Skeletal muscle tissue (tissue), 3 donors: ENCODE measurements at regions not wholly inside any gene's neighbourhood (a gene's known extent, or its start where the extent isn't known, plus 50 kb on each side); places are given as distances from the start of the nearest gene placed in this dataset.
"Not testable (repeated sequence)": the region's sequence is repeated elsewhere in the genome, so short reads cannot be mapped to it uniquely, and the experiment has no call there.

Experiments used
- H3K27ac ChIP-seq: one replicate; pipeline ENCODE4 v1.7.0; 2013; ENCODE audit warnings: mild to moderate bottlenecking, low read depth, low read length, inconsistent platforms
- H3K27me3 ChIP-seq, 3 donors: one replicate each; pipeline ENCODE4 v1.7.0; 2013; ENCODE audit warnings: low read length in 3 of 3; ENCODE audit not compliant: control insufficient read depth in 3 of 3, insufficient read depth in 3 of 3
- H3K36me3 ChIP-seq, 3 donors: one replicate each; pipeline ENCODE4 v1.7.0; 2013; ENCODE audit warnings: low read length in 3 of 3; ENCODE audit not compliant: control insufficient read depth in 3 of 3, insufficient read depth in 3 of 3
- H3K4me1 ChIP-seq, 3 donors: one replicate each; pipeline ENCODE4 v1.7.0; 2013; ENCODE audit warnings: low read length in 3 of 3, mild to moderate bottlenecking in 3 of 3; ENCODE audit not compliant: control insufficient read depth in 3 of 3, insufficient read depth in 3 of 3
- H3K4me3 ChIP-seq, 3 donors: one replicate each; pipeline ENCODE4 v1.7.0; 2013; ENCODE audit warnings: low read length in 3 of 3
- H3K9ac ChIP-seq, 3 donors: one replicate each; pipeline ENCODE4 v1.7.0; 2013; ENCODE audit warnings: low read length in 3 of 3, mild to moderate bottlenecking in 3 of 3, moderate library complexity in 2 of 3, low read depth in 1 of 3
- H3K9me3 ChIP-seq, 3 donors: one replicate each; pipeline ENCODE4 v1.7.0; 2013; ENCODE audit warnings: low read length in 3 of 3; ENCODE audit not compliant: control insufficient read depth in 3 of 3
- donor health status: Osteomylitis.

GRCh38 chr13:80160110-80160509 lies 180.8 kb downstream of the SPRY2 start:
- no peaks in the 10 kb centered on the region for H3K9me3 ChIP-seq
- no peak overlapping the region for H3K27ac ChIP-seq
- no peaks in the 10 kb centered on the region for H3K27me3 ChIP-seq
- H3K9ac ChIP-seq = no peak overlapping the region
- no peak overlapping the region for H3K4me3 ChIP-seq
- H3K36me3 ChIP-seq = no peaks in the 10 kb centered on the region
- no peaks in the 10 kb centered on the region for H3K4me1 ChIP-seq

DNA sequence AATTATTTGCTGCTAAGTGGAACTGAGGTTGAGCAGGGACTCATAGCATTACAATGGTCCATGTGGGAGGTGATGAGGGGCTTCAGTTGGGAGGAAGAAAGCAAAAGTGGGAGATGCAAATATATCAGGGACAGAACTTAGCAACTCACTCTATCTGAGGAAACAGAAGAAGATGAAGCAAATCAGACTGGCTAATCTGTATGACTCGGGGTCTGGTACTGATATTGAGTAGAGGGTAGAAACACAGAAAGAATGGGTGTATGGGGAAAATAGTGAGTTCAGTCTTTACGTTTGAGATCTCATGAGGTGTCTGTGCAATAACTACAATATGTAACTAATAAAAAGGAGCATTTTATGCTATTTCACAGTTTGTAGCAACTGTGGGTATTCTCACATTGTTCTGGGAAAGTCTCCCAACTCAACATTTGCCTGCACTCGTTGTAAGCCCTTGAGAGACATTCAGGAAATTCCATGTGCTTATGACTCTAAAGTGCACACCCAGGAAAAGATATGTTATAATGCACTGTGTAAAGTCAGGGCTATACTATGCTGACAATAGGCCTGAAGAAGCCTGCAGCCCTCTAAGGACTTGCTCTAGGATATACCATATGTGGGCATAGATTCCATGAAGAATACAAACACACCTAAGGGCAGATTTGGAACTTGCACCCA lies 183.5 kb downstream of the SPRY2 start:
- H3K36me3 ChIP-seq = no peaks in the 10 kb centered on the region
- H3K9ac ChIP-seq = no peak overlapping the region
- no peak overlapping the region for H3K27ac ChIP-seq
- no peaks in the 10 kb centered on the region for H3K27me3 ChIP-seq
- H3K4me1 ChIP-seq = no peaks in the 10 kb centered on the region
- H3K4me3 ChIP-seq = no peak overlapping the region
- no peaks in the 10 kb centered on the region for H3K9me3 ChIP-seq

DNA sequence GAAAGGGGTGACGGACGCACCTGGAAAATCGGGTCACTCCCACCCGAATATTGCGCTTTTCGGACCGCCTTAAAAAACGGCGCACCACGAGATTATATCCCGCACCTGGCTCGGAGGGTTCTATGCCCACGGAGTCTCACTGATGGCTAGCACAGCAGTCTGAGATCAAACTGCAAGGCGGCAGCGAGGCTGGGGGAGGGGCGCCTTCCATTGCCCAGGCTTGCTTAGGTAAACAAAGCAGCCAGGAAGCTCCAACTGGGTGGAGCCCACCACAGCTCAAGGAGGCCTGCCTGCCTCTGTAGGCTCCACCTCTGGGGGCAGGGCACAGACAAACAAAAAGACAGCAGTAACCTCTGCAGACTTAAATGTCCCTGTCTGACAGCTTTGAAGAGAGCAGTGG lies 188.8 kb downstream of the SPRY2 start:
- not testable (repeated sequence) for H3K4me1 ChIP-seq, H3K36me3 ChIP-seq, H3K27ac ChIP-seq, H3K9ac ChIP-seq, H3K4me3 ChIP-seq, H3K9me3 ChIP-seq, H3K27me3 ChIP-seq

DNA sequence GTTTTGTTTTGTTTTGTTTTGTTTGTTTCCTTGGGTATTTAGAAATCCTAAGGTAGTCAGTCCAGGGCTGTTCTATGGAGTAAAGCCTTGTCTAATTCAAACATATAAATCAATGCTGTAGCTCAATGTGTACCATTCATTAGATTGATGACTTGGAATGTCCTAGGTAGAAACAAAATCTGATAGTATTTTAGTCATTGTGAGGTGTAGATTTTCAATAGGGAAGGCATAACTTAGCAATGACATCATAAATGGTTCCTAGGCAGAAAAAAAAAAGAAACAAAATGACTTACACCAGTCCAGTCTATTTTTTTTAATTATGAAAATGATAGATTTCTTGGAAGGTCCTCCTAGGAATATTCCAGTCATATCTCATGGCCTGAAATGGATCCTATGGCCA lies 189.9 kb downstream of the SPRY2 start:
- Histone ChIP-seq H3K4me1 (no peaks in the 10 kb centered on the region), H3K36me3 (no peaks in the 10 kb centered on the region), H3K9me3 (no peaks in the 10 kb centered on the region), H3K9ac (no peak overlapping the region), H3K4me3 (no peak overlapping the region), H3K27me3 (no peaks in the 10 kb centered on the region), H3K27ac (no peak overlapping the region)

DNA sequence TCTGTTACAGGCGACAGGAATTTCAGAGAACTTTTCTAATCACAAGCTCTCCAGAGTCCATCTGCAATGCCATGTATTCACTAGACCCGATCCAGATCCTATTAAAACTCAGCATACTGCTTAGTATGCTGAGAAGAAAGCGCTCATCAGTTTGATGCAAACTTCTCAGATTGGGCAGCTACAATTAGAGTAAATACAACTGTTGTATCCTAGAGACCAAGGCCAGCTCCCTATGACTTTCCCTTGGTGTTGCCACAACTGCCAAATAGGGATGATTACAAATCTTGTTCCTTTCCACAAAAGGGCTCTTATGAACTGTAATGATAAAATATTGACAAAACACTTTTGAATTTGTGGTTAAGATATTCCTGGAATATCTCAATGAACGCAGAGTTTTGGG lies 191.2 kb downstream of the SPRY2 start:
- H3K36me3 ChIP-seq = no peaks in the 10 kb centered on the region

GRCh38 chr13:80145171-80145690 lies 195.7 kb downstream of the SPRY2 start:
- Histone ChIP-seq H3K27ac (no peak overlapping the region), H3K9ac (no peak overlapping the region), H3K4me1 (peaks cover 6 to 14% (median 13%) of the 10 kb centered on the region in 3 donors), H3K4me3 (no peak overlapping the region), H3K9me3 (no peaks in the 10 kb centered on the region), H3K27me3 (no peaks in the 10 kb centered on the region), H3K36me3 (no peaks in the 10 kb centered on the region)

More for the DNA sequence above, 191.2 kb downstream of the SPRY2 start:
- no peaks in the 10 kb centered on the region for H3K9me3 ChIP-seq
- no peak overlapping the region for H3K9ac ChIP-seq
- H3K4me3 ChIP-seq = no peak overlapping the region
- H3K27me3 ChIP-seq = no peaks in the 10 kb centered on the region
- H3K27ac ChIP-seq = no peak overlapping the region
- peaks cover 0 to 3% (median 0%) of the 10 kb centered on the region in 3 donors for H3K4me1 ChIP-seq

DNA sequence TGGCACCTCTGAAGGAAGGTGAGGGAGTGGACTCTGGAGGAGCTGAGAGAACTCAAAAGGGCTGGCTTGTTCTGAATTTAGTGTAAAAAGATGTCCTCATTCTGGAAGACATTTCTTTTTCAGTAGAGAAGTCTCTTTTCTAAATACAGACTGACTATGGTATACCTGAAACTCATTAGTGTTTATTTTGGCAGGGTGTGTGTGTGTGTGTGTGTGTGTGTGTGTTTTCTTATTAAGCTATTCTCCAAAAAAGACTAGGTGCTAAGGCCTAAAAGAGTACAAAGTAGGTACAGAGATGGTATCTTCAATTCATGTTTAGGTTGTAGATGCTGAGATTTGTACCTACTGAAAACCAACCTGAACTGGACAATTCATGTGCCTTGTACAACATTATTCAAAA lies 196.4 kb downstream of the SPRY2 start:
- Histone ChIP-seq H3K36me3 (no peaks in the 10 kb centered on the region), H3K9ac (no peak overlapping the region), H3K4me3 (no peak overlapping the region), H3K27ac (no peak overlapping the region), H3K9me3 (no peaks in the 10 kb centered on the region), H3K4me1 (peaks cover 6 to 14% (median 13%) of the 10 kb centered on the region in 3 donors), H3K27me3 (no peaks in the 10 kb centered on the region)

DNA sequence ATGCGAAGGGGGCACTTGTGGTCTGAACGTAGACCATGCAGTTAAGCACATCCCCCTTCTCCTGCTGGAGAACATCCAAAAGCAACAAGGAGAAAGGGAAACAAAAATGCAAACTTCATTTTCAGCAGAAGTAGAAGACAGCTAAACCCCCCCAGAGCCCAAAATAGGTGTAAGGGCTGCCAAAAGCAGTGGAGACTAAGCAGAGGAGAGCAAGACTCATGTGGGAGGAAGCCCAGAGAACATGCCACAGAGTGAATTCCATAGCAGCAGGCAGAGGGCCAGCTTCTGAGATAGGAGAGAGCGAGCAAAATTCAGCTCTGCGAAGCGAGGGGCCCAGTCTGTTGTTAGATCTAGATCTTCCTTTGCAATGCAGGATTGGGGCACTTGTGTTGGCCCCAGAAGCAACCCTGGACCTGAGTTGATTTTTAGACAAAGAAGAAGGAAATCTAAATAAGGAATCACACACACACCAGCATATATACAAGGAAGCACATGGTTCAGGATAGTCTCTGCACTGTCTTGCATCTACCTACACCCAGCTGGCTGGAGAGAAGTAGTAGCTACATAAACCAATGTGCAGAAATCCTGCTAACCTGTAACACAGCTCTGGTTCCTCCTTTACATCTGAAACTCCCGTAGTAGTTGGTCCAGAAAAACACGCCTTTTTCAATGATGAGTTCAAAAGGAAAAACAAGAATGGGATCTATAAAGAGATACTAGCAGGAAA lies 199.6 kb downstream of the SPRY2 start:
- H3K36me3 ChIP-seq = no peaks in the 10 kb centered on the region
- H3K27ac ChIP-seq = no peak overlapping the region
- H3K4me1 ChIP-seq = peaks cover 6 to 14% (median 13%) of the 10 kb centered on the region in 3 donors
- peak overlapping the region in 1 of 3 donors; percentile 33 for H3K9ac ChIP-seq
- H3K4me3 ChIP-seq = peak overlapping the region in 2 of 3 donors; percentile 11 to 33
- H3K9me3 ChIP-seq = no peaks in the 10 kb centered on the region
- no peaks in the 10 kb centered on the region for H3K27me3 ChIP-seq

DNA sequence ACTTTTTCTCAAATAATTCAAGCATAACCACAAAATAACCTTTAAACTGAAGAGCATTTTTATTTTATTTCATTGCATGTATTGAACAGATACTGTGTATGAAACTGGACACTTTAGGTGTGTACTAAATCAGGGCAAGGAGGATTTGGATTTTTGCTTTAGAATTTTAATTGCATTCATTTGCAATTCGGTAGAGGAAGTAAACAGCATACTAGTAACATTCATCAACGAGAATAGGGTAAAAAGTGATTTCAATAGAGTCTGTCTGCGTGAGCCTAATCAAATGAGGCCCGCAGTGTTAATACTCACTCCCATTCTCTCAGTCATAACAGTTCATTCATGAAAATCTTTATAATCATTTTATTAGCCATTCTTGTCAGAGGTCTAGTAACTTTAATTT lies 200.2 kb downstream of the SPRY2 start:
- Histone ChIP-seq H3K27me3 (no peaks in the 10 kb centered on the region), H3K4me1 (peaks cover 6 to 14% (median 13%) of the 10 kb centered on the region in 3 donors), H3K9ac (no peak overlapping the region), H3K27ac (no peak overlapping the region), H3K4me3 (no peak overlapping the region), H3K36me3 (no peaks in the 10 kb centered on the region), H3K9me3 (no peaks in the 10 kb centered on the region)

GRCh38 chr13:80139196-80139595 lies 201.7 kb downstream of the SPRY2 start:
- H3K27ac ChIP-seq = no peak overlapping the region
- H3K27me3 ChIP-seq = no peaks in the 10 kb centered on the region
- H3K4me3 ChIP-seq = no peak overlapping the region
- H3K9ac ChIP-seq = no peak overlapping the region
- no peaks in the 10 kb centered on the region for H3K9me3 ChIP-seq
- H3K36me3 ChIP-seq = no peaks in the 10 kb centered on the region
- H3K4me1 ChIP-seq = peaks cover 9 to 13% (median 11%) of the 10 kb centered on the region in 3 donors
